MCF 10A (cell line): ENCODE measurements at regions not wholly inside any gene's neighbourhood (a gene's known extent, or its start where the extent isn't known, plus 50 kb on each side); places are given as distances from the start of the nearest gene placed in this dataset.

Experiments used
- BruUV-seq: library from RNA; stranded (reverse); fragments of 400-500 nt; replicated peaks from 2 replicates; lab custom pipeline; 2021; lab: Mats Ljungman, UMichigan
- CTCF ChIA-PET: fragments of 300-600 bp; sonication (Branson Sonifier 250); formaldehyde crosslinking; extraction: SDS; loops from one replicate; lab custom pipeline; 2021; ENCODE audit warnings: antibody characterized with exemption, inconsistent platforms; lab: Yijun Ruan, JAX
- POLR2A ChIA-PET: fragments of 300-600, 350-650 bp; sonication (Branson Sonifier 250); formaldehyde crosslinking; extraction: SDS; loops from one replicate; lab custom pipeline; 2020; ENCODE audit warnings: antibody characterized with exemption, inconsistent platforms; lab: Yijun Ruan, JAX
- DNase-seq: peaks from one replicate; pipeline ENCODE4 v3.0.0-alpha.2; 2018; ENCODE audit not compliant: unreplicated experiment
- H3K27ac Mint-ChIP-seq: one replicate; pipeline ENCODE4 v1.8.0; 2022; ENCODE audit warnings: mild to moderate bottlenecking, low read depth, mixed read lengths; ENCODE audit not compliant: unreplicated experiment
- H3K27me3 Mint-ChIP-seq: one replicate; pipeline ENCODE4 v1.8.0; 2022; ENCODE audit warnings: mixed read lengths; ENCODE audit not compliant: insufficient read depth, unreplicated experiment
- H3K36me3 Mint-ChIP-seq: one replicate; pipeline ENCODE4 v1.8.0; 2022; ENCODE audit warnings: mild to moderate bottlenecking, moderate library complexity, mixed read lengths; ENCODE audit not compliant: insufficient read depth, unreplicated experiment
- H3K4me1 Mint-ChIP-seq: one replicate; pipeline ENCODE4 v1.8.0; 2022; ENCODE audit warnings: mixed read lengths; ENCODE audit not compliant: insufficient read depth, unreplicated experiment
- H3K4me3 Mint-ChIP-seq: one replicate; pipeline ENCODE4 v1.8.0; 2022; ENCODE audit warnings: mild to moderate bottlenecking, moderate library complexity, mixed read lengths; ENCODE audit not compliant: unreplicated experiment
- H3K9me3 Mint-ChIP-seq: one replicate; pipeline ENCODE4 v1.8.0; 2022; ENCODE audit warnings: mixed read lengths; ENCODE audit not compliant: unreplicated experiment
- intact Hi-C: fragments of 100-400 bp; cut with micrococcal nuclease; formaldehyde crosslinking; loops from 2 replicates; pipeline ENCODE4 v1.14.1; 2022
- TF ChIP-seq, protein P1 (sequence below): fragments of 200-600 bp; IDR thresholded peaks from one replicate; pipeline ENCODE4 v1.8.0; 2022; ENCODE audit warnings: antibody characterized with exemption, mild to moderate bottlenecking; ENCODE audit not compliant: unreplicated experiment

DNA sequence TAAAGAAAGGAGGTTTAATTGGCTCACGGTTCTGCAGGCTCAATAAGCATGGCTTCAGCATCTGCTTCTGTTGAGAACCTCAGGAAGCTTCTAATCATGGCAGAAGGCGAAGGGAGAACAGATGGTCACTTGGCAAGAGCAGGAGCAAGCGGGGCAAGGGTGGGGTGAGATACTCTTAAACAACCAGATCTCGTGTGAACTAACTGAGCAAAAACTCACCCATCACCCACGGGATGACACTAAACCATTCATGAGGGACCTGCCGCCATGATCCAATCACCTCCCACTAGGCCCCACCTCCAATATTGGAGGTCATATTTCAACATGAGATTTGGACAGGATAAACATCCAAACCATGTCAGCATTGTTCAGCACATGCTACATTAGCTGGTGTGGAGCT is 89.1 kb upstream of the HAND1 start:
- Mint-ChIP-seq H3K4me3 (no peak overlapping the region), H3K36me3 (no peaks in the 10 kb centered on the region), H3K27ac (no peak overlapping the region), H3K4me1 (no peaks in the 10 kb centered on the region), H3K27me3 (peaks cover 13% of the 10 kb centered on the region), H3K9me3 (no peaks in the 10 kb centered on the region)
- ChIA-PET CTCF (interaction anchor here (0.8 to 3.4 kb wide), 3 partner anchors 9 to 46 kb away, joined by 3 to 17 read pairs (median 6); no protein-coding TSS in a partner anchor), POLR2A (interaction anchor here (0.7 to 2.1 kb wide), 2 partner anchors 8 to 572 kb away, joined by 4 to 11 read pairs; no protein-coding TSS in a partner anchor)
- intact Hi-C loops: no loop called here
- TF ChIP-seq, protein P1, sequence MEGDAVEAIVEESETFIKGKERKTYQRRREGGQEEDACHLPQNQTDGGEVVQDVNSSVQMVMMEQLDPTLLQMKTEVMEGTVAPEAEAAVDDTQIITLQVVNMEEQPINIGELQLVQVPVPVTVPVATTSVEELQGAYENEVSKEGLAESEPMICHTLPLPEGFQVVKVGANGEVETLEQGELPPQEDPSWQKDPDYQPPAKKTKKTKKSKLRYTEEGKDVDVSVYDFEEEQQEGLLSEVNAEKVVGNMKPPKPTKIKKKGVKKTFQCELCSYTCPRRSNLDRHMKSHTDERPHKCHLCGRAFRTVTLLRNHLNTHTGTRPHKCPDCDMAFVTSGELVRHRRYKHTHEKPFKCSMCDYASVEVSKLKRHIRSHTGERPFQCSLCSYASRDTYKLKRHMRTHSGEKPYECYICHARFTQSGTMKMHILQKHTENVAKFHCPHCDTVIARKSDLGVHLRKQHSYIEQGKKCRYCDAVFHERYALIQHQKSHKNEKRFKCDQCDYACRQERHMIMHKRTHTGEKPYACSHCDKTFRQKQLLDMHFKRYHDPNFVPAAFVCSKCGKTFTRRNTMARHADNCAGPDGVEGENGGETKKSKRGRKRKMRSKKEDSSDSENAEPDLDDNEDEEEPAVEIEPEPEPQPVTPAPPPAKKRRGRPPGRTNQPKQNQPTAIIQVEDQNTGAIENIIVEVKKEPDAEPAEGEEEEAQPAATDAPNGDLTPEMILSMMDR: no peak
- DNase-seq: no peak
- no TSS peak for BruUV-seq

DNA sequence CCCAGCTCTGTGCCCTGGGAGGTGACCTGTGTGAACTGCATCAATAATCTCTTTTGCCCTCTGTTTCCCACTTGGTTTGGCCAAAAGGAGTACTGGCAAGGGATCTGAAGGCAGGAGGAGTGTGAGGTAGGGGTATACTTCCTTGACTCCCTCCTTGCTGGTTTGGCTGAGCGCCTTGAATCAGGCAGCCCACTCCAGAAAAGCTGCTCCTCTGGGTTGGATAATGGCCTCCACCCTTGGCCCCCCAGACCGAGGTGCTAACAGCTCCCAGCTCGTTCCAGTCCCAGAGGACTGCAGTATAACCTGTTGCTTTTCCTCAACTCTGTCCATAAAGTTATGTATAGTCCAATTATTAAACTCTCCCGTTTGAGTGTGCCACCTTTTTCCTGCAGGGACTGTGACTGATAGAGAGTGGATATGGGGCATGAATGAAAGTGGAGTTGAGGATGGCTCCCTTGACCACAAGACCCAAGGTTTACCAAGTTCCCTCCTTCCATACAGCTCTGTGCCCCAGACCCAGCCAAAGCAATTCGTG is 88.2 kb upstream of the HAND1 start:
- intact Hi-C loops: no loop called here
- H3K9me3 Mint-ChIP-seq: no peaks in the 10 kb centered on the region
- no peaks in the 10 kb centered on the region for H3K4me1 Mint-ChIP-seq
- CTCF ChIA-PET: interaction anchor here (0.7 to 3.4 kb wide), 4 partner anchors 10 to 64 kb away, joined by 3 to 17 read pairs (median 4); no protein-coding TSS in a partner anchor
- TF ChIP-seq, protein P1: no peak
- H3K4me3 Mint-ChIP-seq: no peak overlapping the region
- H3K27ac Mint-ChIP-seq: no peak overlapping the region
- no peak for DNase-seq
- H3K27me3 Mint-ChIP-seq: peaks cover 13% of the 10 kb centered on the region
- POLR2A ChIA-PET: interaction anchor here (2.1 kb wide), 1 partner anchor 7 kb away, joined by 11 read pairs; no protein-coding TSS in a partner anchor
- no TSS peak for BruUV-seq
- H3K36me3 Mint-ChIP-seq: no peaks in the 10 kb centered on the region

GRCh38 chr5:154565123-154565522 is 87.1 kb upstream of the HAND1 start:
- Mint-ChIP-seq H3K27ac (no peak overlapping the region), H3K36me3 (no peaks in the 10 kb centered on the region), H3K27me3 (peaks cover 13% of the 10 kb centered on the region), H3K4me1 (no peaks in the 10 kb centered on the region), H3K9me3 (no peaks in the 10 kb centered on the region), H3K4me3 (no peak overlapping the region)
- TF ChIP-seq, protein P1: no peak
- no TSS peak for BruUV-seq
- DNase-seq: no peak
- ChIA-PET CTCF (interaction anchor here (0.6 kb wide), 2 partner anchors 16 to 286 kb away, joined by 3 to 4 read pairs; partner anchors contain the start of gene FAXDC2), POLR2A (interaction anchor here (0.6 kb wide), 1 partner anchor 33 kb away, joined by 3 read pairs; no protein-coding TSS in a partner anchor)
- intact Hi-C loops: no loop called here

DNA sequence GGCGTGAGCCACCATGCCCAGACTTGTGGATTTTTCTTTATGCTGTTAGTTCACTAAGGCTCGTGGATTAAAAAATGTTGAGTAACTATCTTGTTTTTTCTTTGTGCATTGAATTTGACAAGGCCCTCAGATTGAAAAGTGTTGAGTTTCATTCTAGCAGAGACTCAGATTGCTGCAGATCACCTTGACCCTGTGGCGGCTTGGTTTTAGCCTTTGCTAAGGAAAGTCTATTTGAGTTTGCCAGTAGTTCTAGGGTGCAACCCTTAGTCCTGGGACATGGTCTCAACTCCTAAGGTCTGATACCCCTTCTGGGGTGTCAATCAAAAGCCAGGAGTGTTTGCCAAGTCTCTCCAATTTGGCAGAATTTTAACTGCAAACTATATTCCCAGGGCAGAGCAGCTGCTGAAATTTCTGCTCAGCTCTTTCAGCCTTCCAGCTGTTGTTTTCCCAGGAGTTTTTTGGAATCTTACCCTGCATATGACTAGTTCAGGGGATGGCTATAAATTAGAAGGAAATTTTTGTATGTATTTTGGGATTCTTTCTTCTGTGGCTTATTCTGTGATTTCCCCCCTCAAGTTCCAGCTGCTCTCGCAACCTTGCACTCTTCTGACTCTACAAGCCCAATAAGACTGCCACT is 84.3 kb upstream of the HAND1 start:
- ChIA-PET CTCF (interaction anchor here (0.5 to 2.2 kb wide), 5 partner anchors 14 to 122 kb away, joined by 3 to 6 read pairs (median 3); no protein-coding TSS in a partner anchor), POLR2A (interaction anchor here (0.7 kb wide), 1 partner anchor 484 kb away, joined by 3 read pairs; no protein-coding TSS in a partner anchor)
- Mint-ChIP-seq H3K4me1 (no peaks in the 10 kb centered on the region), H3K27me3 (peaks cover 26% of the 10 kb centered on the region), H3K4me3 (no peak overlapping the region), H3K36me3 (no peaks in the 10 kb centered on the region), H3K9me3 (no peaks in the 10 kb centered on the region), H3K27ac (no peak overlapping the region)
- TF ChIP-seq, protein P1: no peak
- no TSS peak for BruUV-seq
- intact Hi-C loops: no loop called here
- no peak for DNase-seq
